ENCODE measurements at regions not wholly inside any gene's neighbourhood (a gene's known extent, or its start where the extent isn't known, plus 50 kb on each side); places are given as distances from the start of the nearest gene placed in this dataset.

DNA sequence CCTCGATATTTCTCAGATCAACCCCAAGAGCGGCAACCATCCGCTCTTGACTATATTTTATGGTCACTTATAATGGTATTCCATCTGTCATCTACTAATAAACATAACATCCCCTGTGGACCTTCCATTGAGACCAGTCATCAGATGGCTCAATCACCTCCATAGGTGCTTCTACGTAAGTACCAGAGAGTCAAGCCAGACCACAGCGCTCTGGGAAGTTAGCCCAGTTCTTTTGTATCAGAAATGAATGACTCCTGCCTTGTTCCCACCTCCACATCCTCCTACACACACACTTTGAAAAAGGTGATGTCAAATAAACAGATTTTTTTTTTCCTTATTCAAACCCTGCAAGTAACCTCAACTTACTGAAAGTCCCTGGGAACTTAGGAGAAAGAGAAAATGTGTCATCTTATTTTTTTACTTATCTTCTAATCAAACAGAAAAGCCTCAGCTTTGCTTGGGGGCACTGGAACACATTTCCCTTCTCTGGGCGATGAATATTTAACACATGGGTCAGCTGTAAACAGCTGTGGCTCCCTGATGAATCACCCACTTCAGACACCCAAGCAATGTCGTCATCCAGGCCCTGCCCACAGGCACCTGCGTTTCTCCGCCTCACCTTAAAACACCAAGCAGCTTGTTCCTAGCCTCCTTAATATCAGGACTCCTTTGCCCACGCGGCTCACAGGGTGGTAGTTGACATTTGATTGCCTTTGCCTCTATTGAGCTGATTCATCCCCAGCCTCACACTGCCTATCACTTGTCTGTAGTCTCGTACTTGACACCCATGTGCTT, 121.4 kb upstream of the LY86 start:
- TF ChIP-seq, protein P1, sequence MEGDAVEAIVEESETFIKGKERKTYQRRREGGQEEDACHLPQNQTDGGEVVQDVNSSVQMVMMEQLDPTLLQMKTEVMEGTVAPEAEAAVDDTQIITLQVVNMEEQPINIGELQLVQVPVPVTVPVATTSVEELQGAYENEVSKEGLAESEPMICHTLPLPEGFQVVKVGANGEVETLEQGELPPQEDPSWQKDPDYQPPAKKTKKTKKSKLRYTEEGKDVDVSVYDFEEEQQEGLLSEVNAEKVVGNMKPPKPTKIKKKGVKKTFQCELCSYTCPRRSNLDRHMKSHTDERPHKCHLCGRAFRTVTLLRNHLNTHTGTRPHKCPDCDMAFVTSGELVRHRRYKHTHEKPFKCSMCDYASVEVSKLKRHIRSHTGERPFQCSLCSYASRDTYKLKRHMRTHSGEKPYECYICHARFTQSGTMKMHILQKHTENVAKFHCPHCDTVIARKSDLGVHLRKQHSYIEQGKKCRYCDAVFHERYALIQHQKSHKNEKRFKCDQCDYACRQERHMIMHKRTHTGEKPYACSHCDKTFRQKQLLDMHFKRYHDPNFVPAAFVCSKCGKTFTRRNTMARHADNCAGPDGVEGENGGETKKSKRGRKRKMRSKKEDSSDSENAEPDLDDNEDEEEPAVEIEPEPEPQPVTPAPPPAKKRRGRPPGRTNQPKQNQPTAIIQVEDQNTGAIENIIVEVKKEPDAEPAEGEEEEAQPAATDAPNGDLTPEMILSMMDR (conservative IDR thresholded peaks at IDR 0.05): no peak
- no peak for TF ChIP-seq ZFX (IDR thresholded peaks at IDR 0.05)
